Left lung (tissue), 4 donors: ENCODE measurements at regions not wholly inside any gene's neighbourhood (a gene's known extent, or its start where the extent isn't known, plus 50 kb on each side); places are given as distances from the start of the nearest gene placed in this dataset.
A peak's percentile ranks its signal among the peaks of the same experiment; 100 is the strongest.

Source experiments
- ATAC-seq: fragments of 200-7000 bp; cut with Tn5 transposase; one replicate; pipeline ENCODE4 v1.9.1; 2020; ENCODE audit warnings: moderate library complexity
- DNase-seq, 4 donors: peaks; one replicate each; pipeline ENCODE4 v3.0.0-alpha.2; 2013 to 2020
- H3K27ac ChIP-seq, 2 donors: fragments of 200-600 bp; sonication (generic) in 1 of 2; one replicate each; pipeline versions ENCODE4 v1.5.0 to v1.8.0; 2020 to 2021
- H3K27me3 ChIP-seq, 2 donors: fragments of 200-600 bp; sonication (generic) in 1 of 2; one replicate each; pipeline versions ENCODE4 v1.5.0 to v1.8.0; 2020 to 2021
- H3K36me3 ChIP-seq, 2 donors: fragments of 200-600 bp; sonication (generic) in 1 of 2; one replicate each; pipeline versions ENCODE4 v1.5.0 to v1.8.0; 2020 to 2021
- H3K4me1 ChIP-seq, 2 donors: fragments of 200-600 bp; one replicate each; pipeline ENCODE4 v1.8.0; 2021
- H3K4me3 ChIP-seq, 2 donors: fragments of 200-600 bp; sonication (generic) in 1 of 2; one replicate each; pipeline versions ENCODE4 v1.5.0 to v1.8.0; 2020 to 2021; ENCODE audit warnings: mild to moderate bottlenecking in 1 of 2
- H3K9me3 ChIP-seq, 2 donors: fragments of 200-600 bp; sonication (generic) in 1 of 2; one replicate each; pipeline versions ENCODE4 v1.5.0 to v1.8.0; 2020 to 2021
- intact Hi-C, 2 donors: fragments of 100-400 bp; cut with DNase I; formaldehyde crosslinking; loops; one replicate each; pipeline versions ENCODE4 v1.11.2 to v1.14.2; 2022
- TF ChIP-seq, protein P1 (sequence below), 2 donors: fragments of 200-600 bp; sonication (generic) in 1 of 2; IDR thresholded peaks; one replicate each; pipeline versions ENCODE4 v1.5.0 to v1.8.0; 2021; ENCODE audit warnings: antibody characterized with exemption in 2 of 2
- donor health status: DM: no; HTN: yes; CAD: no.
- donor health status: DM: no; HTN: no; CAD: no.

GRCh38 chr15:97566961-97567360, 393.5 kb upstream of the ARRDC4 start:
- no peaks in the 10 kb centered on the region for H3K36me3 ChIP-seq
- no peaks in the 10 kb centered on the region for H3K27me3 ChIP-seq
- H3K4me1 ChIP-seq = no peaks in the 10 kb centered on the region
- TF ChIP-seq, protein P1, sequence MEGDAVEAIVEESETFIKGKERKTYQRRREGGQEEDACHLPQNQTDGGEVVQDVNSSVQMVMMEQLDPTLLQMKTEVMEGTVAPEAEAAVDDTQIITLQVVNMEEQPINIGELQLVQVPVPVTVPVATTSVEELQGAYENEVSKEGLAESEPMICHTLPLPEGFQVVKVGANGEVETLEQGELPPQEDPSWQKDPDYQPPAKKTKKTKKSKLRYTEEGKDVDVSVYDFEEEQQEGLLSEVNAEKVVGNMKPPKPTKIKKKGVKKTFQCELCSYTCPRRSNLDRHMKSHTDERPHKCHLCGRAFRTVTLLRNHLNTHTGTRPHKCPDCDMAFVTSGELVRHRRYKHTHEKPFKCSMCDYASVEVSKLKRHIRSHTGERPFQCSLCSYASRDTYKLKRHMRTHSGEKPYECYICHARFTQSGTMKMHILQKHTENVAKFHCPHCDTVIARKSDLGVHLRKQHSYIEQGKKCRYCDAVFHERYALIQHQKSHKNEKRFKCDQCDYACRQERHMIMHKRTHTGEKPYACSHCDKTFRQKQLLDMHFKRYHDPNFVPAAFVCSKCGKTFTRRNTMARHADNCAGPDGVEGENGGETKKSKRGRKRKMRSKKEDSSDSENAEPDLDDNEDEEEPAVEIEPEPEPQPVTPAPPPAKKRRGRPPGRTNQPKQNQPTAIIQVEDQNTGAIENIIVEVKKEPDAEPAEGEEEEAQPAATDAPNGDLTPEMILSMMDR (IDR thresholded peaks at IDR 0.05) = no peak
- H3K4me3 ChIP-seq = no peak overlapping the region
- no peak overlapping the region for H3K27ac ChIP-seq
- H3K9me3 ChIP-seq = peaks cover 0 to 8% of the 10 kb centered on the region in 2 donors
- no peak for ATAC-seq
- DNase-seq = peak in 1 of 4 donors; percentile 3
- intact Hi-C loops = no loop called here

- Histone ChIP-seq H3K4me3 (no peak overlapping the region), H3K27ac (no peak overlapping the region), H3K9me3 (peaks cover 0 to 8% of the 10 kb centered on the region in 2 donors), H3K4me1 (no peaks in the 10 kb centered on the region), H3K36me3 (no peaks in the 10 kb centered on the region), H3K27me3 (no peaks in the 10 kb centered on the region)
- TF ChIP-seq, protein P1 (IDR thresholded peaks at IDR 0.05) = no peak
- no peak for DNase-seq
- no peak for ATAC-seq
- intact Hi-C loops = no loop called here
Observed at GRCh38 chr15:97567411-97567810, 393.1 kb upstream of the ARRDC4 start.

- H3K27ac ChIP-seq = no peak overlapping the region
- ATAC-seq (no peak), DNase-seq (no peak)
- peaks cover 0 to 5% of the 10 kb centered on the region in 2 donors for H3K9me3 ChIP-seq
- TF ChIP-seq, protein P1 (IDR thresholded peaks at IDR 0.05) = no peak
- H3K27me3 ChIP-seq = no peaks in the 10 kb centered on the region
- H3K36me3 ChIP-seq = no peaks in the 10 kb centered on the region
- H3K4me1 ChIP-seq = no peaks in the 10 kb centered on the region
- intact Hi-C loops = no loop called here
- H3K4me3 ChIP-seq = no peak overlapping the region
Observed at GRCh38 chr15:97576929-97577645, 383.4 kb upstream of the ARRDC4 start.

DNA sequence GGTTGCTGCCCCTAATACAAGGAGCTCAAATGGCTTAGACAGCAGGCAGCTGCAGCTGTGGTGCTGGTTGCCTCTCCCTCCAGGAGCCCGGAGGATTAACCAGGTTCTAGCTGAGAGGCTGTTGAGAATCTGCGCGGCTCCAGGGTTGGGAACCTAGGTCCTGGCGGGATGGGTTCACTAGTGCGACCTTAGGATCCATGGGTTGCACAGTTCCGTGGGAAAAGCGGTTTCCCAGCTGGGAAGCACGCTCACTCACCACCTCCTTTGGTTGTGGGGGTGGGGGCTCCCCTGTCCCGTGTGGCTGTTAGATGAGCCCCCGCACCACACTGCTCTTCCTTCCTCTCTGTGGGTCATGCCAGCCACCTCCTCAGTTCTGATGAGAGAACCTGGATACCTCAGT, 375.1 kb upstream of the ARRDC4 start:
- TF ChIP-seq, protein P1 (IDR thresholded peaks at IDR 0.05) = no peak
- Histone ChIP-seq H3K4me1 (no peaks in the 10 kb centered on the region), H3K9me3 (peaks cover 0 to 3% of the 10 kb centered on the region in 2 donors), H3K36me3 (no peaks in the 10 kb centered on the region), H3K4me3 (no peak overlapping the region), H3K27me3 (no peaks in the 10 kb centered on the region), H3K27ac (no peak overlapping the region)
- ATAC-seq (no peak), DNase-seq (no peak)
- intact Hi-C loops = no loop called here

DNA sequence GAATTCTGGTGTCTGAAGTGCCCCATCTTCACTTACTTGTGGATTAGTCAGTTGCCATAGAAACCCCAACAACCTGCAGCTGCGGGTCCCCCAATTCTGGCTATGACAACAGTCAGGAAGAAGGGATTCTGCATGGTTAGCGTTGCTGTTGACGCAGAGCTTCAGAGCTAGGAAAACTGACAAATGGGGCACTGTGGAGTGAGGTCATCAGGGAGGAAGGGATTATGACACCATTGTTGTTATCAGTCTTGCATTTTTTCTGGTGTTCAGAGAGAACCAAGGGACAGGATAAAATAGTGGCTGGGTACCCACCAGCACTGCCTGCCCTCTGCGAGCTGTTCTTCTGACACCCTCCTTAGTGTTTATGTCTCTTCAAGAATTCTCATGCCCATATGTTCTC, 367.7 kb upstream of the ARRDC4 start:
- intact Hi-C loops = no loop called here
- H3K36me3 ChIP-seq = no peaks in the 10 kb centered on the region
- H3K27me3 ChIP-seq = no peaks in the 10 kb centered on the region
- H3K4me1 ChIP-seq = no peaks in the 10 kb centered on the region
- H3K27ac ChIP-seq = no peak overlapping the region
- no peak for ATAC-seq
- no peak overlapping the region for H3K4me3 ChIP-seq
- TF ChIP-seq, protein P1 (IDR thresholded peaks at IDR 0.05) = no peak
- no peaks in the 10 kb centered on the region for H3K9me3 ChIP-seq
- no peak for DNase-seq
